ENCODE measurements at regions not wholly inside any gene's neighbourhood (a gene's known extent, or its start where the extent isn't known, plus 50 kb on each side); places are given as distances from the start of the nearest gene placed in this dataset.

DNA sequence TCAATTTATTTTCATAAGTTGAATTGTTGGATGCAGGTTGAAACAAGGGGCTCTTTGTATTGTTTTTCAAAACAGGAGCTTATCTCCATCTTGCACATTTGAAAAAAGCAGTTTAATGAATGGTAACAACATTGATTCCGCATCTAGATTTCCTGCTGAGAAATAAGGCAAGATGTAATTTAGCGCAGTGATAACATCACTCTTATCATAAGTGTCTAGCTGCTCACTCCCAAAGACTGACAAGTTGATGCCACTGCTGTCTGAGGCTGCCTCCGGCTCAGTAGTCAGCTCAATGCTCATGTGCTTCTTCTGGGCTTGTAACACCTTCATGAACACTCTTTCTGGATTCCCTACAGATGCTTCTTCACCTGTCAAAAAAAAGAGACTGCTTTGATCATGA, 92.4 kb downstream of the KPNA2 start:
- TF ChIP-seq, protein P1, sequence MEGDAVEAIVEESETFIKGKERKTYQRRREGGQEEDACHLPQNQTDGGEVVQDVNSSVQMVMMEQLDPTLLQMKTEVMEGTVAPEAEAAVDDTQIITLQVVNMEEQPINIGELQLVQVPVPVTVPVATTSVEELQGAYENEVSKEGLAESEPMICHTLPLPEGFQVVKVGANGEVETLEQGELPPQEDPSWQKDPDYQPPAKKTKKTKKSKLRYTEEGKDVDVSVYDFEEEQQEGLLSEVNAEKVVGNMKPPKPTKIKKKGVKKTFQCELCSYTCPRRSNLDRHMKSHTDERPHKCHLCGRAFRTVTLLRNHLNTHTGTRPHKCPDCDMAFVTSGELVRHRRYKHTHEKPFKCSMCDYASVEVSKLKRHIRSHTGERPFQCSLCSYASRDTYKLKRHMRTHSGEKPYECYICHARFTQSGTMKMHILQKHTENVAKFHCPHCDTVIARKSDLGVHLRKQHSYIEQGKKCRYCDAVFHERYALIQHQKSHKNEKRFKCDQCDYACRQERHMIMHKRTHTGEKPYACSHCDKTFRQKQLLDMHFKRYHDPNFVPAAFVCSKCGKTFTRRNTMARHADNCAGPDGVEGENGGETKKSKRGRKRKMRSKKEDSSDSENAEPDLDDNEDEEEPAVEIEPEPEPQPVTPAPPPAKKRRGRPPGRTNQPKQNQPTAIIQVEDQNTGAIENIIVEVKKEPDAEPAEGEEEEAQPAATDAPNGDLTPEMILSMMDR (conservative IDR thresholded peaks at IDR 0.05 in 1 of 2, IDR thresholded peaks at IDR 0.05 in 1 of 2; ENCODE audit: extremely low read depth in 1 of 2, insufficient read depth in 1 of 2, low read depth in 1 of 2, low read length in 2 of 2): no peak
- no peak for TF ChIP-seq EZH2 (IDR thresholded peaks at IDR 0.05; ENCODE audit: borderline replicate concordance, low read length)

Measured in mammary epithelial cell (primary cell).